Cerebellar cortex (tissue), 1 donor: ENCODE measurements at regions not wholly inside any gene's neighbourhood (a gene's known extent, or its start where the extent isn't known, plus 50 kb on each side); places are given as distances from the start of the nearest gene placed in this dataset.
"Not testable (repeated sequence)": the region's sequence is repeated elsewhere in the genome, so short reads cannot be mapped to it uniquely, and the experiment has no call there.

Experiments used
- DNase-seq: peaks from one replicate; pipeline ENCODE4 v3.0.0-alpha.2; 2015; ENCODE audit warnings: low spot score

DNA sequence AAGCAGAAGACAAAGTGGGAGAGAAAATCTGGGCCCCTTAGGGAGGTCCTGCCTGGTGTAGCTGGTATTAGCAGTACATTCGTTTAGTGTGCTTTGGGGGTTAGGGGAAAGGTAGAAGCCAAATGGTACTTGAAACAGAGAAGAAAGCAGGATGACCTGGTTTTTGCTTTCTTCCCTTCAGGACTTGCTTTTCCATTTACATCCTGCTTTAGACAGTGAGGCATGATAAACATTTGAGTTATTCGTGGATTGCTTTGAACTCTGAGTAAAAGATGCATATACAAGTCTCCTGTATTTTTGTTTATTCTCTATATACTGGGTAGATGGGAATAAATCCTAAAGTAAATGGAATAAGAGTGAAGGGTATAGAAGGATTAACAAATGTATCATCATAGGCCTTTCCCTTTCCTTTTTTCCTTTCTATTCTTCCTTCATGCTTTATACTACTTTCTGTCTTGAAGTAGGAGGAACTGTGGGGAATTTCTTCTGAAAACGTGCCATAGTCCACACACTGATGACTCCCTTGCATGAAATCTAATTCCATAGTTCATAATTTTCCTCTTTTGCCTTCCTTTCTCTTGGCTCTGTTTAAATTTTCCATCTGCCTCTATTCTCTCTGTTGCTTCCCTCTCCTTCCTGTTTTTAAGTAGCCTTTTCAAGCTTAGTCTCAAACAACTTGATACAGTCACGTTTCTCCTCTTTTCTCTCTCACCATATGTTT lies 139.5 kb upstream of the RBMS3 start:
- no peak for DNase-seq

GRCh38 chr3:29141918-29142275 lies 139.0 kb upstream of the RBMS3 start:
- DNase-seq, result no peak

GRCh38 chr3:29143151-29143550 lies 137.7 kb upstream of the RBMS3 start:
- no peak for DNase-seq

DNA sequence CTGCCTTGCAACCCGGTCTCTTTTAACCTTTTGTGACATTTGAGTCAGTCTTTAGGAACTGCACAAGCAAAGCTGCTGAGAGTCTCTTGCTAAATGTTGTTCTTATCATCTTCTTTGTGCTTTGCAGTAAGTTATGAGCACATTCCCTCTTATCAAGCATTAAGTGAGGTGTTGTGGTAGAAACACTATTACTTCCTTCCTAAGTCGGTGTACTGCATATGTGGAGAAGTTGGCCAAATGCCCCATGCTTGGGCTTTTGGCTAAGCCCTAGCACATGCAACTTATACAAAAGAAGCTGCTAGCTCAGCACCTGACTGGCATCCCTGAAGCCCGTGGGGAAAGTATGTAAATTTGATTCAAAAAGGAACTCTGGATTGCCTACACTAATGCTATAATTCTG lies 136.5 kb upstream of the RBMS3 start:
- DNase-seq, result no peak

DNA sequence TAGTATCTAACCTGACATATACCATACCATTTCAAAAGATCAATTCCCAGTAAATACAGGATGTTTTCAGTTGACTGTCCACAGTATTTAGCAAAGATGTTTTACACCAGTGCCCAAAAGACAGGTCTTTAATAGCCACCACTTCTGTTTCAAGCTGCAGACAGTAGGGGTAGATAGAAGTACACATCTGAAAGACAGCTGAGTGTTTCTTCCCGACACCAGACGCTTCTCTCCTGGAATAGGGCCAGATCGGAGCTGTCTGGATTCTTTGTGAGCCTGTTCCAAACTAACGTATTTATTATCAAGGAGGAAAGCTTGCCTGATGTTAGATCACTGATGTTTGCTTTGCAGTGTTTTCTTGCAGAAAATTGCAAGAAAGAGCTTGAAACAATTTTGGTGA lies 136.1 kb upstream of the RBMS3 start:
- DNase-seq, result peak; percentile 3

GRCh38 chr3:29145360-29145759 lies 135.5 kb upstream of the RBMS3 start:
- no peak for DNase-seq

DNA sequence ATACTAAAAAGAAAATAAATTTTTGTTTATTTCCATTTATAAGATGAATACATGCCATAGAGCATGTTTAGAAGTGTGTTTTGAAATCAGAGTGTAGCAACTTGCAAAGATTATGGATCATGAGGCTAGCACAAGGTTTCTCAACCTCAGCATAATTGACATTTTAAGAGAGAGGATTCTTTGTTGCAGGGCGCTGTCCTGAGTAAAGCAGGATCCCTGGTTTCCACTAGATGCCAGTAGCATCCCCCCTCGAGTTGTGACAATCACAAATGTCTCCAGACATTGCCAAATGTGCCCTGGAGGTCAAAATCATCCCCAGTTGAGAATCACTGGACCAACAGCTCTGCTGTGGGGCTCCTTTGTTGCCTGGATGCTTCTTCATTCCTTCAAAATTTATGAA lies 128.5 kb upstream of the RBMS3 start:
- DNase-seq, result no peak

DNA sequence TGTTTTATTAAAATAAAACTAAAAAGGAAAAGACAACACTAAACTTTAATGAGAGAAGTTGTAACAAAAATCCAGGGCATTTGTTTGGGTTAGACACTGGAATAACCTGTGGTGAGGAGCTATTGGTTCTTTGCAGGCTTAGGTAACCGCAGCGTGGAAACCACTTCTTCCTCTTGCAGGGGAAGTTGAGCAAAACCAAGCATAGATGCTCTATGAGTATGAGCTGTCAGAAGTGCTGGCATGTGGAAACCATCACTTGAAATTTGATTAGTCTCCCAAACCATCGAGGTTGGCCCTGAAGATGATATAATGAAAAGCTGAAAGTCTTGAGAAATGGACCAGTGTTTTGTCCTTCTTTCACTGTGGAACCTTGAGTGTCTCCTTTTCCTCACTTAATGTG lies 127.1 kb upstream of the RBMS3 start:
- no peak for DNase-seq

DNA sequence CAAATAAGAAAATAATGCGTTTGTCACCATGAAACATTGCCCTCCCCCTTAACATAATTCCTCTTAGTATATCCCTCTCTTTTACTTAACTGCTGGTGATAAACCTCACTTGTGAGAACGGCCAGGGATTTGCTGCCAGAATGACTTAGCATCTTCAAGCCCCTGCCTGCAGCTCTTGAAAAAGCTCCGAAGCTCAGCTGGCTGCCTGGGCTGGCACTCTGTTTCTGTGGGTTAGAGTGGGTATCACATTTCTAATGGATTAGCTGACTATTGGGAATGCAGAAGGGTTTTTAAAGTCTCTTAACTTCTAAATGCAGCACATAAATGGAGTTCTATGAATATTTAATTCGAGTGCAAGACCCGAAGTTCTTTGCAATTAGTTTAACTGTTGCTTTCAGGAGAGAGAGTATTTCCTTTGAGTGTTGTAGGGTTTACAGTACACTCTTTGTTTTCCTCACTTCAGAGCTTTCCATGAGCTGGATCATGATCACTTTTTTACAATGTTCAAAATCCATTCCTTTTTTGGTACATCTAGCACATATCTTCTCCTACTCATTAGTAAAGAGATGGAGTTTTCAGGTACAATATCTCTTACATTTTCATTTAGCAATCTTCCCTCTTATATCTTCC lies 124.7 kb upstream of the RBMS3 start:
- no peak for DNase-seq

GRCh38 chr3:29164825-29165224 lies 116.0 kb upstream of the RBMS3 start:
- DNase-seq, result no peak

DNA sequence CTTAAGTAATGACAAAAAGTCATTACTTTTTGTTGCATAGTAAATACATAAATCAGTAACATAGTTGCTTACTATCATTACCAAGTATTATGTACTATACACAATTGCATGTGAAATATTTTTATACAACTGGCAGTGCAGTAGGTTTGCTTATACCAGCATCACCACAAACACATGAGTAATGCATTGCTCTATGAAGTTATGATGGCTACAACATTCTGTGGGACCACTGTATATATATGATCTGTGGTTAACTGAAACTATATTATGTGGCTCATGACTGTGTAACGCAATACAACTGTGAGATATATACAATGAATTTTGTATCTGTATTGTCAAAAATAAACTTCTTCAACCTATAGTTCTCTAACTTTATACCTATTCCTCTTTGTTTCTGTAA lies 113.7 kb upstream of the RBMS3 start:
- no peak for DNase-seq

DNA sequence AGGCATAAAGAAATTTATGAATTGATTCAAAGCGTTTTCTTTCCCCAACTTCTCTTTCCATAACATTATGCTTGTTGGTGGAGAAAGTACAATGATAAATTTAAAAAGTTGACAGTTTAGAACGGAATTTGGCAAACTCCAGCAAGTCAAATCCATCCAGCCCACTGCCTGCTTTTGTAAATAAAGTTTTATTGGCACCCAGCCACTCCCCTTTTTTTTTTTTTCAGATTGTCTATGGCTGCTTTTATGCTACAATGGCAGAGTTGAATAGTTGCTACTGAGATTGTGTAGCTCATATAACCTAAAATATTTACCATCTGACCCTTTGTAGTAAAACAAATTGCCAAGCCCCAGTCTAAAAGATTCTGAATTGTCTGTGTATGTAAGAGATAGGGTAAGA lies 112.8 kb upstream of the RBMS3 start:
- no peak for DNase-seq

DNA sequence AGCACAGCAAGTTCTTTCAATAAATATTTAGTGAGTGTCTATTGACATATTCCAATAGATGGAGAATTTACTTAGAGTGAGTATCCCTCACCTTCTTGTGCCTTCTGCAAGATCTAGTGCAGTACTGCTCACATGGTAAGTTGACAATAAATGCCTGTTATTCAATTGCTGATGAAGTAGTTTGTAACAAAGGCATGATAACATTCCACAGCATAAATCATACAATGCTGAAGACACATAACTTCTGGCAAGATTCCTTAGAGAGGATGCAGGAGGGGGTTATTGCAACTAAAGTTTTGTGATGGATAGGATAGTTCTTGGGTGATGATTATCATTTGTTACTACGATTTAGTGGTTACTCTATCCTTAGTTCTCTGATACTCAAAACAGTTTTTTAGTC lies 112.2 kb upstream of the RBMS3 start:
- DNase-seq, result no peak

GRCh38 chr3:29169451-29169850 lies 111.4 kb upstream of the RBMS3 start:
- no peak for DNase-seq

GRCh38 chr3:29171043-29171990 lies 109.6 kb upstream of the RBMS3 start:
- DNase-seq, result no peak

- DNase-seq, result peak; percentile 18
These were observed 104.4 kb upstream of the RBMS3 start for GRCh38 chr3:29176501-29176900.

GRCh38 chr3:29178809-29179793 lies 101.8 kb upstream of the RBMS3 start:
- DNase-seq, result no peak

GRCh38 chr3:29181149-29181780 lies 99.6 kb upstream of the RBMS3 start:
- no peak for DNase-seq

DNA sequence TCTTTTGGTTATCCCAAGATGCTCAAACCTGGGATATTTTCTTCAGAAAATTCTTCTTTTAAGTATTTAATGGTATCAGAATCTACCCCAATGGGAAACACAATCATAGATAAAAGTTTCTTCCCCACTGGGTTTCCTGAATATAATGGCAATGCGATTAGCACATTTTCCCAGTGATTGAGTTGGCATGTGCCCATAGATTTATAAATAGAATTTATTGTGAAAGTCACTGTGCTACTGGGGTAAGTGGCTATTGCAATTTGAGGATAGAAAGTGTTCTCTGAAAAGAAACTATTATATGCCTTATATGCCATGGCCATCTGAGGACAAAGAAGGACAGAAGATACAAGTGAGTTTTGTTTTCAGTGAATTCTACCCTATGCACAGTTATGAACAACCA lies 99.0 kb upstream of the RBMS3 start:
- no peak for DNase-seq

GRCh38 chr3:29182828-29183227 lies 98.0 kb upstream of the RBMS3 start:
- DNase-seq, result not testable (repeated sequence)
